ENCODE measurements at regions not wholly inside any gene's neighbourhood (a gene's known extent, or its start where the extent isn't known, plus 50 kb on each side); places are given as distances from the start of the nearest gene placed in this dataset.
A peak's percentile ranks its signal among the peaks of the same experiment; 100 is the strongest.

- intact Hi-C loops (cut with DNase I), result loop anchor here in 1 of 4 donors (5.0 kb wide), 1 partner anchor 80 kb away; no protein-coding TSS in a partner anchor
- WGBS, 3 donors, result 12 to 19% (median 15%) methylated on average over 5 of the region's 5 CpGs
- Histone ChIP-seq H3K27ac (peak overlapping the region; percentile 26 to 49), H3K9me3 (no peaks in the 10 kb centered on the region), H3K4me3 (no peak overlapping the region), H3K27me3 (no peaks in the 10 kb centered on the region), H3K4me1 (ENCODE audit: insufficient read depth) (peaks cover 21% of the 10 kb centered on the region), H3K36me3 (no peaks in the 10 kb centered on the region)
- peak in 2 of 5 donors; percentile 50 to 51 for DNase-seq
- no peak for TF ChIP-seq POLR2A (IDR thresholded peaks at IDR 0.05)
- TF ChIP-seq EP300 (IDR thresholded peaks at IDR 0.05), result no peak
- TF ChIP-seq CTCF (IDR thresholded peaks at IDR 0.05), result no peak
Observed at GRCh38 chr13:39897636-39898035, 242.2 kb downstream of the COG6 start.

- WGBS, 3 donors, result 2 to 9% (median 3%) methylated on average over 4 of the region's 4 CpGs
- Histone ChIP-seq H3K27ac (peak overlapping the region; percentile 40 to 81), H3K9me3 (no peaks in the 10 kb centered on the region), H3K4me1 (ENCODE audit: insufficient read depth) (peaks cover 12% of the 10 kb centered on the region), H3K36me3 (no peaks in the 10 kb centered on the region), H3K4me3 (no peak overlapping the region), H3K27me3 (no peaks in the 10 kb centered on the region)
- peak in 1 of 5 donors; percentile 48 for DNase-seq
- intact Hi-C loops (cut with DNase I), result loop anchor here in 1 of 4 donors (5.0 to 10.0 kb wide), 2 partner anchors 83 to 765 kb away; partner anchors contain the start of gene FOXO1
- TF ChIP-seq CTCF (IDR thresholded peaks at IDR 0.05) (no peak), POLR2A (IDR thresholded peaks at IDR 0.05) (no peak), EP300 (IDR thresholded peaks at IDR 0.05) (no peak)
Observed at GRCh38 chr13:39900106-39900750, 244.8 kb downstream of the COG6 start.

- DNase-seq, result no peak
- no peaks in the 10 kb centered on the region for H3K9me3 ChIP-seq
- 95 to 100% (median 100%) methylated on average over 2 of the region's 2 CpGs for WGBS, 3 donors
- peaks cover 6% of the 10 kb centered on the region for H3K4me1 ChIP-seq (ENCODE audit: insufficient read depth)
- TF ChIP-seq POLR2A (IDR thresholded peaks at IDR 0.05) (no peak), EP300 (IDR thresholded peaks at IDR 0.05) (no peak), CTCF (IDR thresholded peaks at IDR 0.05) (no peak)
- H3K36me3 ChIP-seq, result no peaks in the 10 kb centered on the region
- H3K4me3 ChIP-seq, result no peak overlapping the region
- H3K27ac ChIP-seq, result no peak overlapping the region
- intact Hi-C loops (cut with DNase I), result loop anchor here in 1 of 4 donors (5.0 to 10.0 kb wide), 2 partner anchors 88 to 760 kb away; partner anchors contain the start of gene FOXO1
- H3K27me3 ChIP-seq, result no peaks in the 10 kb centered on the region
Observed at GRCh38 chr13:39904959-39905358, 249.5 kb downstream of the COG6 start.

GRCh38 chr13:39909634-39910033 is 254.2 kb downstream of the COG6 start:
- no peak overlapping the region for H3K27ac ChIP-seq
- H3K4me1 ChIP-seq (ENCODE audit: insufficient read depth), result peaks cover 4% of the 10 kb centered on the region
- DNase-seq, result no peak
- H3K9me3 ChIP-seq, result no peaks in the 10 kb centered on the region
- no peak for TF ChIP-seq CTCF (IDR thresholded peaks at IDR 0.05)
- TF ChIP-seq EP300 (IDR thresholded peaks at IDR 0.05), result no peak
- TF ChIP-seq POLR2A (IDR thresholded peaks at IDR 0.05), result no peak
- intact Hi-C loops (cut with DNase I), result loop anchor here in 1 of 4 donors (10.0 kb wide), 1 partner anchor 755 kb away; the partner anchor contains the start of gene FOXO1
- 83 to 89% (median 88%) methylated on average over 3 of the region's 3 CpGs for whole genome bisulfite sequencing, 3 donors
- H3K27me3 ChIP-seq, result no peaks in the 10 kb centered on the region
- no peaks in the 10 kb centered on the region for H3K36me3 ChIP-seq
- no peak overlapping the region for H3K4me3 ChIP-seq
